ENCODE measurements at regions not wholly inside any gene's neighbourhood (a gene's known extent, or its start where the extent isn't known, plus 50 kb on each side); places are given as distances from the start of the nearest gene placed in this dataset.

DNA sequence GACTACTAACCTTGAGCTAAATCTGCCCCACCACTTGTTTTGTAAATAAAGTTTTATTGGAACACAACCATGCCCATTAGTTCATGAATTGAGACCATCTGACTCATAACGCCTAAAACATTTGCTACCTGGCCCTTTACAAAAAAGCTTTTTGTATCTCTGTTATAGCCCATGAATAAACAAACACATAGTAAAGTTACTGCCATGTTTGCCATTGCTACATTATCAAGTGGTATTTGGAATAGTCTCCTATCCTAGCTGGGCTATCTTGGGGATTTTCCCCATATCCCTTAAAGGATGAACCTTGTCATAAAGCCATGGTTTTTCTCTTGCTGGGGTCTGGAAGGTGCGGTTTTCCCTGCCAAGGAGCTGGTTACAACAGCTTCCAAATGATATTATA, 112.3 kb downstream of the FAM9B start (continued):
- TF ChIP-seq, protein P1, sequence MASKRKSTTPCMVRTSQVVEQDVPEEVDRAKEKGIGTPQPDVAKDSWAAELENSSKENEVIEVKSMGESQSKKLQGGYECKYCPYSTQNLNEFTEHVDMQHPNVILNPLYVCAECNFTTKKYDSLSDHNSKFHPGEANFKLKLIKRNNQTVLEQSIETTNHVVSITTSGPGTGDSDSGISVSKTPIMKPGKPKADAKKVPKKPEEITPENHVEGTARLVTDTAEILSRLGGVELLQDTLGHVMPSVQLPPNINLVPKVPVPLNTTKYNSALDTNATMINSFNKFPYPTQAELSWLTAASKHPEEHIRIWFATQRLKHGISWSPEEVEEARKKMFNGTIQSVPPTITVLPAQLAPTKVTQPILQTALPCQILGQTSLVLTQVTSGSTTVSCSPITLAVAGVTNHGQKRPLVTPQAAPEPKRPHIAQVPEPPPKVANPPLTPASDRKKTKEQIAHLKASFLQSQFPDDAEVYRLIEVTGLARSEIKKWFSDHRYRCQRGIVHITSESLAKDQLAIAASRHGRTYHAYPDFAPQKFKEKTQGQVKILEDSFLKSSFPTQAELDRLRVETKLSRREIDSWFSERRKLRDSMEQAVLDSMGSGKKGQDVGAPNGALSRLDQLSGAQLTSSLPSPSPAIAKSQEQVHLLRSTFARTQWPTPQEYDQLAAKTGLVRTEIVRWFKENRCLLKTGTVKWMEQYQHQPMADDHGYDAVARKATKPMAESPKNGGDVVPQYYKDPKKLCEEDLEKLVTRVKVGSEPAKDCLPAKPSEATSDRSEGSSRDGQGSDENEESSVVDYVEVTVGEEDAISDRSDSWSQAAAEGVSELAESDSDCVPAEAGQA (IDR thresholded peaks at IDR 0.05; ENCODE audit: low read depth): no peak
- TF ChIP-seq, protein P1 (CRISPR knock-in tag; IDR thresholded peaks at IDR 0.05; ENCODE audit: borderline replicate concordance): no peak
- no peak for TF ChIP-seq ZNF558 (CRISPR knock-in tag; IDR thresholded peaks at IDR 0.05; ENCODE audit: borderline replicate concordance)

DNA sequence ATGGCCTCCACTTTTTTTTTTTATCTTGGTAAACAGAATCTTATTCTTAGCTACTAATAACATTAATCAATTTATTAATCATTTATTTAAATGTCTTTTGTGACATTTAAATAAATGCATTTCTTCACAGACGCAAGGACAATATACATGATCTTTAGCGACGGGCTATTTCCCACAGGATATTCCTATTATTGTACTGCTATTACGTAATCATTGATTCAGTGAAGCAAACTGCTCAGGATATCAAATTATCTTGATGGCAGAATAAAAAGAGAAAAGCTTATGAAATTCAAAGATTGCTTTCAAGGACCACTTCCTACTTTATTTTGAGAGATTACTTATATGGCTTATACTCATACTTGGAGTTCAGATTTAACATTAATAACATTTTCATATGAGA, 114.1 kb downstream of the FAM9B start:
- in situ Hi-C loops (cut with HindIII; ENCODE audit: extremely low pct_ligation_motif_present, low pct_unique_long_range_greater_than_20kb): no loop called here
- Histone ChIP-seq H3K79me2 (ENCODE audit: insufficient read depth, low read length) (no peaks in the 10 kb centered on the region), H3K9me3 (ENCODE audit: low read length) (no peaks in the 10 kb centered on the region), H3K27ac (ENCODE audit: extremely low read length, insufficient read depth, low read length) (no peak overlapping the region), H3K4me3 (replicated peaks in 1 of 3; ENCODE audit: insufficient read depth in 1 of 3, low read depth in 2 of 3, low read length in 3 of 3) (no peak overlapping the region), H2AFZ (ENCODE audit: low read length) (no peak overlapping the region), H3K9ac (ENCODE audit: insufficient read depth, low read depth, low read length) (no peak overlapping the region), H3K27me3 (ENCODE audit: control insufficient read depth in 1 of 2, insufficient read depth in 2 of 2, low read length in 2 of 2) (no peaks in the 10 kb centered on the region), H3K36me3 (replicated peaks in 1 of 2; ENCODE audit: control insufficient read depth in 1 of 2, insufficient read depth in 2 of 2, low read length in 2 of 2) (no peaks in the 10 kb centered on the region), H4K20me1 (ENCODE audit: insufficient read depth, low read length) (no peaks in the 10 kb centered on the region), H3K4me2 (ENCODE audit: low read depth, low read length) (no peak overlapping the region), H3K4me1 (ENCODE audit: insufficient read depth, low read length) (no peaks in the 10 kb centered on the region)
- ChIA-PET CTCF (ENCODE audit: low intra/inter-chr PET ratio, low total read pairs) (no interaction called here), POLR2A (no interaction called here)
- DNase-seq (ENCODE audit: low spot score) (no peak), FAIRE-seq (no peak), ATAC-seq (no peak)
- WGBS (ENCODE audit: low lambda C conversion rate): 71% methylated on average over 4 of the region's 4 CpGs
- no TSS peak for BruUV-seq (replicated peaks)
- intact Hi-C loops (cut with micrococcal nuclease; ENCODE audit: unreplicated experiment): no loop called here
- peak; percentile 51 for TF ChIP-seq CEBPB (IDR thresholded peaks at IDR 0.05; ENCODE audit: borderline replicate concordance, low read depth, low read length)
- no peak for TF ChIP-seq ZNF143 (CRISPR knock-in tag; IDR thresholded peaks at IDR 0.05)
